CMK (cell line): ENCODE measurements at regions not wholly inside any gene's neighbourhood (a gene's known extent, or its start where the extent isn't known, plus 50 kb on each side); places are given as distances from the start of the nearest gene placed in this dataset.

Experiments used
- DNase-seq: peaks from one replicate; pipeline ENCODE4 v3.0.0-alpha.2; 2010; ENCODE audit warnings: low read depth

GRCh38 chr4:127165971-127166370 is 466.8 kb upstream of the INTU start:
- no peak for DNase-seq

GRCh38 chr4:127174201-127174600 is 458.6 kb upstream of the INTU start:
- no peak for DNase-seq

- no peak for DNase-seq
Observed at GRCh38 chr4:127174616-127175015, 458.1 kb upstream of the INTU start.

- DNase-seq: no peak
Observed at GRCh38 chr4:127179256-127180087, 453.3 kb upstream of the INTU start.

- DNase-seq: no peak
Observed at GRCh38 chr4:127181001-127181400, 451.8 kb upstream of the INTU start.

GRCh38 chr4:127182687-127183086 is 450.1 kb upstream of the INTU start:
- no peak for DNase-seq

- DNase-seq: no peak
Observed at GRCh38 chr4:127188847-127189246, 443.9 kb upstream of the INTU start.

- DNase-seq: no peak
Observed at GRCh38 chr4:127194281-127194680, 438.5 kb upstream of the INTU start.

- DNase-seq: no peak
Observed at GRCh38 chr4:127196655-127197352, 436.0 kb upstream of the INTU start.

GRCh38 chr4:127203562-127204200 is 429.1 kb upstream of the INTU start:
- DNase-seq: no peak

- DNase-seq: no peak
Observed at GRCh38 chr4:127204322-127204721, 428.4 kb upstream of the INTU start.

GRCh38 chr4:127209580-127210095 is 423.1 kb upstream of the INTU start:
- no peak for DNase-seq

GRCh38 chr4:127210893-127211649 is 421.7 kb upstream of the INTU start:
- no peak for DNase-seq

GRCh38 chr4:127211650-127212560 is 420.9 kb upstream of the INTU start:
- DNase-seq: no peak

- no peak for DNase-seq
Observed at GRCh38 chr4:127212701-127213100, 420.1 kb upstream of the INTU start.

GRCh38 chr4:127214016-127214415 is 418.7 kb upstream of the INTU start:
- DNase-seq: no peak

- DNase-seq: no peak
Observed at GRCh38 chr4:127214931-127215330, 417.8 kb upstream of the INTU start.

- DNase-seq: no peak
Observed at GRCh38 chr4:127217586-127218229, 415.0 kb upstream of the INTU start.

- no peak for DNase-seq
Observed at GRCh38 chr4:127219232-127219631, 413.5 kb upstream of the INTU start.

GRCh38 chr4:127224556-127224955 is 408.2 kb upstream of the INTU start:
- DNase-seq: no peak
